ENCODE measurements at regions not wholly inside any gene's neighbourhood (a gene's known extent, or its start where the extent isn't known, plus 50 kb on each side); places are given as distances from the start of the nearest gene placed in this dataset.

DNA sequence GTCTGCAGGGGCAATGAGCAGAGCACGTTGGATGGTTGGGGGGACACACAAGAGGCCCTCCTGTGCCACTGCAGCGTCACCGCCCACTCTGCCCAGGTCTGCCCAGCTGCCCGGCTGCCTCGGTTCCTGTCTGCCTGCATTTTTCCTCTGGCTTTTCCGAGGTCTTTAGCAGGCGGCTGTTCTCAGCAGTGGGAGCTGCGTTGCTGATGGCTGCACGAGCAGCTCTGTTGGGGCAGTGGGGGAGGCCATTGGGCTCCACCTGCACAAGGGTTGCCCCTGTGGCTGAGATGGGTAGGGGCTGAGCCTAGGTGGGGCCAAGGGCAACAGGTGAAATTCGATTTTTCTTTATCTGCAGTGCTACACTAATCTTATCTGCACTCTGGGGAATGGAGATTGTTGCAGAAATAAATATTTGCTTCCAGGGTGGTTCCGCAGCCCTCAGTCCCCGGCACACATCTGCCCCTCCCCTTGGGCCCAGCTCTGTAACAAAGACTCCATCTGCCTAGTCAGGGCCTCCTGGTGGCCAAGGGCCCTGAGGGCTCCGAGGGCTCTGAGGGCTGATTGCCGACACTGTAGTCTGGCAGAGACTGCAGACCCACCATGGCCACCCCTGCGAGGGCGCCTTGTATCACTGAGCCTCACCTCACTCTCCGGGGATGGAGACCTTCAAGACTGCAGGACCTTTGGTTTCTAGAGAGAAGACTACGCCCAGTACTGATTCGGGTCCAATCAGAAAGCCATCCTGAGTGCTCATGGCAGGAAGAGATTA, 141.7 kb upstream of the SHH start (continued):
- TF ChIP-seq CBX1 (IDR thresholded peaks at IDR 0.05; ENCODE audit: low read depth) (no peak), KLF15 (CRISPR knock-in tag; IDR thresholded peaks at IDR 0.05; ENCODE audit: borderline replicate concordance) (peak; percentile 58; the same call in 1 of the 2 replicates), TARDBP (CRISPR knock-in tag; IDR thresholded peaks at IDR 0.05) (peak; percentile 57; the same call in 1 of the 2 replicates), ATF7-NPFF (CRISPR knock-in tag; IDR thresholded peaks at IDR 0.05; ENCODE audit: low read depth) (no peak), ZNF382 (CRISPR knock-in tag; IDR thresholded peaks at IDR 0.05; ENCODE audit: borderline replicate concordance) (no peak), SMC3 (IDR thresholded peaks at IDR 0.05; ENCODE audit: low read length) (0 out of 2 replicates have a peak, but pooled peaks have one; percentile 20), MIER3 (CRISPR knock-in tag; IDR thresholded peaks at IDR 0.05; ENCODE audit: borderline replicate concordance) (no peak), RNF2 (conservative IDR thresholded peaks at IDR 0.05; ENCODE audit: low read depth) (no peak), HMG20A (CRISPR knock-in tag; IDR thresholded peaks at IDR 0.05; ENCODE audit: borderline replicate concordance) (peak; percentile 39; the same call in 1 of the 2 replicates), SALL1 (CRISPR knock-in tag; IDR thresholded peaks at IDR 0.05) (peak; percentile 83), ZNF761 (CRISPR knock-in tag; conservative IDR thresholded peaks at IDR 0.05) (no peak), SIX1 (CRISPR knock-in tag; IDR thresholded peaks at IDR 0.05; ENCODE audit: borderline replicate concordance) (peak; percentile 42; the same call in 1 of the 2 replicates), MAFF (IDR thresholded peaks at IDR 0.05; ENCODE audit: low read depth, low read length) (no peak)
- TF ChIP-seq, protein P1, sequence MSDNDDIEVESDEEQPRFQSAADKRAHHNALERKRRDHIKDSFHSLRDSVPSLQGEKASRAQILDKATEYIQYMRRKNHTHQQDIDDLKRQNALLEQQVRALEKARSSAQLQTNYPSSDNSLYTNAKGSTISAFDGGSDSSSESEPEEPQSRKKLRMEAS (IDR thresholded peaks at IDR 0.05) = peak; percentile 55; the same call in 1 of the 2 replicates
- TF ChIP-seq, protein P2, sequence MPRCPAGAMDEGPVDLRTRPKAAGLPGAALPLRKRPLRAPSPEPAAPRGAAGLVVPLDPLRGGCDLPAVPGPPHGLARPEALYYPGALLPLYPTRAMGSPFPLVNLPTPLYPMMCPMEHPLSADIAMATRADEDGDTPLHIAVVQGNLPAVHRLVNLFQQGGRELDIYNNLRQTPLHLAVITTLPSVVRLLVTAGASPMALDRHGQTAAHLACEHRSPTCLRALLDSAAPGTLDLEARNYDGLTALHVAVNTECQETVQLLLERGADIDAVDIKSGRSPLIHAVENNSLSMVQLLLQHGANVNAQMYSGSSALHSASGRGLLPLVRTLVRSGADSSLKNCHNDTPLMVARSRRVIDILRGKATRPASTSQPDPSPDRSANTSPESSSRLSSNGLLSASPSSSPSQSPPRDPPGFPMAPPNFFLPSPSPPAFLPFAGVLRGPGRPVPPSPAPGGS (CRISPR knock-in tag; IDR thresholded peaks at IDR 0.05) = peak; percentile 63; the same call in 1 of the 2 replicates
- TF ChIP-seq, protein P3, sequence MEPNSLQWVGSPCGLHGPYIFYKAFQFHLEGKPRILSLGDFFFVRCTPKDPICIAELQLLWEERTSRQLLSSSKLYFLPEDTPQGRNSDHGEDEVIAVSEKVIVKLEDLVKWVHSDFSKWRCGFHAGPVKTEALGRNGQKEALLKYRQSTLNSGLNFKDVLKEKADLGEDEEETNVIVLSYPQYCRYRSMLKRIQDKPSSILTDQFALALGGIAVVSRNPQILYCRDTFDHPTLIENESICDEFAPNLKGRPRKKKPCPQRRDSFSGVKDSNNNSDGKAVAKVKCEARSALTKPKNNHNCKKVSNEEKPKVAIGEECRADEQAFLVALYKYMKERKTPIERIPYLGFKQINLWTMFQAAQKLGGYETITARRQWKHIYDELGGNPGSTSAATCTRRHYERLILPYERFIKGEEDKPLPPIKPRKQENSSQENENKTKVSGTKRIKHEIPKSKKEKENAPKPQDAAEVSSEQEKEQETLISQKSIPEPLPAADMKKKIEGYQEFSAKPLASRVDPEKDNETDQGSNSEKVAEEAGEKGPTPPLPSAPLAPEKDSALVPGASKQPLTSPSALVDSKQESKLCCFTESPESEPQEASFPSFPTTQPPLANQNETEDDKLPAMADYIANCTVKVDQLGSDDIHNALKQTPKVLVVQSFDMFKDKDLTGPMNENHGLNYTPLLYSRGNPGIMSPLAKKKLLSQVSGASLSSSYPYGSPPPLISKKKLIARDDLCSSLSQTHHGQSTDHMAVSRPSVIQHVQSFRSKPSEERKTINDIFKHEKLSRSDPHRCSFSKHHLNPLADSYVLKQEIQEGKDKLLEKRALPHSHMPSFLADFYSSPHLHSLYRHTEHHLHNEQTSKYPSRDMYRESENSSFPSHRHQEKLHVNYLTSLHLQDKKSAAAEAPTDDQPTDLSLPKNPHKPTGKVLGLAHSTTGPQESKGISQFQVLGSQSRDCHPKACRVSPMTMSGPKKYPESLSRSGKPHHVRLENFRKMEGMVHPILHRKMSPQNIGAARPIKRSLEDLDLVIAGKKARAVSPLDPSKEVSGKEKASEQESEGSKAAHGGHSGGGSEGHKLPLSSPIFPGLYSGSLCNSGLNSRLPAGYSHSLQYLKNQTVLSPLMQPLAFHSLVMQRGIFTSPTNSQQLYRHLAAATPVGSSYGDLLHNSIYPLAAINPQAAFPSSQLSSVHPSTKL (CRISPR knock-in tag; IDR thresholded peaks at IDR 0.05) = peak; percentile 66
- TF ChIP-seq, protein P4, sequence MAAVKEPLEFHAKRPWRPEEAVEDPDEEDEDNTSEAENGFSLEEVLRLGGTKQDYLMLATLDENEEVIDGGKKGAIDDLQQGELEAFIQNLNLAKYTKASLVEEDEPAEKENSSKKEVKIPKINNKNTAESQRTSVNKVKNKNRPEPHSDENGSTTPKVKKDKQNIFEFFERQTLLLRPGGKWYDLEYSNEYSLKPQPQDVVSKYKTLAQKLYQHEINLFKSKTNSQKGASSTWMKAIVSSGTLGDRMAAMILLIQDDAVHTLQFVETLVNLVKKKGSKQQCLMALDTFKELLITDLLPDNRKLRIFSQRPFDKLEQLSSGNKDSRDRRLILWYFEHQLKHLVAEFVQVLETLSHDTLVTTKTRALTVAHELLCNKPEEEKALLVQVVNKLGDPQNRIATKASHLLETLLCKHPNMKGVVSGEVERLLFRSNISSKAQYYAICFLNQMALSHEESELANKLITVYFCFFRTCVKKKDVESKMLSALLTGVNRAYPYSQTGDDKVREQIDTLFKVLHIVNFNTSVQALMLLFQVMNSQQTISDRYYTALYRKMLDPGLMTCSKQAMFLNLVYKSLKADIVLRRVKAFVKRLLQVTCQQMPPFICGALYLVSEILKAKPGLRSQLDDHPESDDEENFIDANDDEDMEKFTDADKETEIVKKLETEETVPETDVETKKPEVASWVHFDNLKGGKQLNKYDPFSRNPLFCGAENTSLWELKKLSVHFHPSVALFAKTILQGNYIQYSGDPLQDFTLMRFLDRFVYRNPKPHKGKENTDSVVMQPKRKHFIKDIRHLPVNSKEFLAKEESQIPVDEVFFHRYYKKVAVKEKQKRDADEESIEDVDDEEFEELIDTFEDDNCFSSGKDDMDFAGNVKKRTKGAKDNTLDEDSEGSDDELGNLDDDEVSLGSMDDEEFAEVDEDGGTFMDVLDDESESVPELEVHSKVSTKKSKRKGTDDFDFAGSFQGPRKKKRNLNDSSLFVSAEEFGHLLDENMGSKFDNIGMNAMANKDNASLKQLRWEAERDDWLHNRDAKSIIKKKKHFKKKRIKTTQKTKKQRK (IDR thresholded peaks at IDR 0.05; ENCODE audit: low read length) = no peak
- TF ChIP-seq, protein P5, sequence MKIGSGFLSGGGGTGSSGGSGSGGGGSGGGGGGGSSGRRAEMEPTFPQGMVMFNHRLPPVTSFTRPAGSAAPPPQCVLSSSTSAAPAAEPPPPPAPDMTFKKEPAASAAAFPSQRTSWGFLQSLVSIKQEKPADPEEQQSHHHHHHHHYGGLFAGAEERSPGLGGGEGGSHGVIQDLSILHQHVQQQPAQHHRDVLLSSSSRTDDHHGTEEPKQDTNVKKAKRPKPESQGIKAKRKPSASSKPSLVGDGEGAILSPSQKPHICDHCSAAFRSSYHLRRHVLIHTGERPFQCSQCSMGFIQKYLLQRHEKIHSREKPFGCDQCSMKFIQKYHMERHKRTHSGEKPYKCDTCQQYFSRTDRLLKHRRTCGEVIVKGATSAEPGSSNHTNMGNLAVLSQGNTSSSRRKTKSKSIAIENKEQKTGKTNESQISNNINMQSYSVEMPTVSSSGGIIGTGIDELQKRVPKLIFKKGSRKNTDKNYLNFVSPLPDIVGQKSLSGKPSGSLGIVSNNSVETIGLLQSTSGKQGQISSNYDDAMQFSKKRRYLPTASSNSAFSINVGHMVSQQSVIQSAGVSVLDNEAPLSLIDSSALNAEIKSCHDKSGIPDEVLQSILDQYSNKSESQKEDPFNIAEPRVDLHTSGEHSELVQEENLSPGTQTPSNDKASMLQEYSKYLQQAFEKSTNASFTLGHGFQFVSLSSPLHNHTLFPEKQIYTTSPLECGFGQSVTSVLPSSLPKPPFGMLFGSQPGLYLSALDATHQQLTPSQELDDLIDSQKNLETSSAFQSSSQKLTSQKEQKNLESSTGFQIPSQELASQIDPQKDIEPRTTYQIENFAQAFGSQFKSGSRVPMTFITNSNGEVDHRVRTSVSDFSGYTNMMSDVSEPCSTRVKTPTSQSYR (CRISPR knock-in tag; IDR thresholded peaks at IDR 0.05; ENCODE audit: borderline replicate concordance) = no peak

Measured in HepG2 (cell line).